Thoracic aorta (tissue), 2 donors: ENCODE measurements at regions not wholly inside any gene's neighbourhood (a gene's known extent, or its start where the extent isn't known, plus 50 kb on each side); places are given as distances from the start of the nearest gene placed in this dataset.

ENCODE experiments used
- ATAC-seq: fragments of 150-250 bp; one replicate; pipeline ENCODE4 v1.8.0; 2017; ENCODE audit warnings: low read depth; ENCODE audit not compliant: insufficient number of reproducible peaks, low FRiP score
- DNase-seq: peaks from one replicate; pipeline ENCODE4 v3.0.0-alpha.2; 2020; ENCODE audit warnings: low spot score
- H3K27ac ChIP-seq, 2 donors: fragments of 200-600 bp; sonication (generic); 1 replicate in 1 of 2; 2 replicates in 1 of 2; pipeline ENCODE4 v1.5.1; 2016; ENCODE audit warnings: mild to moderate bottlenecking in 2 of 2, moderate library complexity in 2 of 2
- H3K27me3 ChIP-seq: fragments of 200-600 bp; sonication (generic); replicated peaks from 2 replicates; pipeline ENCODE4 v1.6.0; 2016; ENCODE audit warnings: mild to moderate bottlenecking; ENCODE audit not compliant: insufficient read depth
- H3K36me3 ChIP-seq: fragments of 200-600 bp; sonication (generic); one replicate; pipeline ENCODE4 v1.5.1; 2016
- H3K4me1 ChIP-seq, 2 donors: fragments of 200-600 bp; sonication (generic); 1 replicate in 1 of 2; 2 replicates in 1 of 2; pipeline versions ENCODE4 v1.5.1 to v1.6.0; 2016; ENCODE audit warnings: low read depth in 2 of 2, mild to moderate bottlenecking in 1 of 2; ENCODE audit not compliant: control insufficient read depth in 1 of 2
- H3K4me3 ChIP-seq: fragments of 200-600 bp; sonication (generic); 2 replicates; pipeline ENCODE4 v1.5.1; 2016; ENCODE audit warnings: mild to moderate bottlenecking
- H3K9me3 ChIP-seq: fragments of 200-600 bp; sonication (generic); 2 replicates; pipeline ENCODE4 v1.5.1; 2016
- CTCF ChIP-seq: fragments of 200-600 bp; sonication (generic); IDR thresholded peaks from one replicate; pipeline ENCODE4 v1.5.1; 2019; ENCODE audit warnings: antibody characterized with exemption

DNA sequence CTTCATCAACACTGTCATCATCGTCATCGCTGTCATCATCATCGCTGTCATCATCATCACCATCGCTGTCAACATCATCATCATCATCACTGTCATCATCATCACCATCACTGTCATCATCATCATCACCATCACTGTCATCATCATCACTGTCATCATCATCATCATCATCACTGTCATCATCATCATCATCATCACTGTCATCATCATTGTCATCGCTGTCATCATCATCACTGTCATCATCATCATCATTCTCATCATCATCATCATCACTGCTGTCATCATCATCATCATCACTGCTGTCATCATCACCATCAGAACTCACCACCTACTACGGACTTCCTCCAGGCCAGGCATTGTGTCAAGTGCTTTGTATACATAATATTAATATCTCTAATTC lies 160.6 kb downstream of the AIPL1 start:
- ATAC-seq: no peak

GRCh38 chr17:6269478-6269877 lies 165.4 kb downstream of the AIPL1 start:
- Histone ChIP-seq H3K9me3 (no peaks in the 10 kb centered on the region), H3K4me1 (no peaks in the 10 kb centered on the region)
- ATAC-seq: no peak

More for the DNA sequence above, 160.6 kb downstream of the AIPL1 start:
- Histone ChIP-seq H3K27ac (no peak overlapping the region), H3K36me3 (no peaks in the 10 kb centered on the region), H3K27me3 (no peaks in the 10 kb centered on the region), H3K4me3 (no peak overlapping the region), H3K4me1 (no peaks in the 10 kb centered on the region), H3K9me3 (no peaks in the 10 kb centered on the region)
- no peak for TF ChIP-seq CTCF
- no peak for DNase-seq

DNA sequence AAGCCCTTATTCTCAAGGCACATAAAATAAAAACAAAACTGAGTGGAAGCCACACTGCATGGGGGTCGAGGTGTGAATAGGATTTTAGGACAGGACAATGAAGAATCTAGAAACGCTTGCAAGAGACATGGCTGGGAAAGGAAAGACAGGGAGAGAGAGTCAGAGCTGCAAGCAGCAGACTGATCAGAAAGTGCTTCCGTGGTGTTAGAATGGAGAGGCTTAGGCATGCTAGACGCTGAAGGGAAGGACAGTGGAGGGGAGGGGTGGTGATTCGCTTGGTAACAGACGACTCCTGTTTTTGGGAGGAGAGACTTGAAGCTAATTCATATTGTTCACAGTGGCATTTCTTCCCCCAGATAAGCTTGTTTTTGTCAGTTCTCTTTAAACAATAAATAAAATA lies 173.5 kb downstream of the AIPL1 start:
- Histone ChIP-seq H3K4me1 (no peaks in the 10 kb centered on the region), H3K9me3 (no peaks in the 10 kb centered on the region), H3K36me3 (no peaks in the 10 kb centered on the region), H3K27ac (no peak overlapping the region), H3K4me3 (no peak overlapping the region), H3K27me3 (no peaks in the 10 kb centered on the region)
- TF ChIP-seq CTCF: no peak
- DNase-seq: no peak
- ATAC-seq: no peak

More at GRCh38 chr17:6269478-6269877, 165.4 kb downstream of the AIPL1 start:
- no peaks in the 10 kb centered on the region for H3K27me3 ChIP-seq
- H3K4me3 ChIP-seq: no peak overlapping the region
- H3K27ac ChIP-seq: no peak overlapping the region
- no peaks in the 10 kb centered on the region for H3K36me3 ChIP-seq
- TF ChIP-seq CTCF: no peak
- no peak for DNase-seq

GRCh38 chr17:6259899-6260298 lies 175.0 kb downstream of the AIPL1 start:
- H3K36me3 ChIP-seq: no peaks in the 10 kb centered on the region
- H3K4me3 ChIP-seq: no peak overlapping the region
- no peak overlapping the region for H3K27ac ChIP-seq
- ATAC-seq (no peak), DNase-seq (no peak)
- no peak for TF ChIP-seq CTCF
- no peaks in the 10 kb centered on the region for H3K9me3 ChIP-seq
- no peaks in the 10 kb centered on the region for H3K27me3 ChIP-seq
- no peaks in the 10 kb centered on the region for H3K4me1 ChIP-seq

DNA sequence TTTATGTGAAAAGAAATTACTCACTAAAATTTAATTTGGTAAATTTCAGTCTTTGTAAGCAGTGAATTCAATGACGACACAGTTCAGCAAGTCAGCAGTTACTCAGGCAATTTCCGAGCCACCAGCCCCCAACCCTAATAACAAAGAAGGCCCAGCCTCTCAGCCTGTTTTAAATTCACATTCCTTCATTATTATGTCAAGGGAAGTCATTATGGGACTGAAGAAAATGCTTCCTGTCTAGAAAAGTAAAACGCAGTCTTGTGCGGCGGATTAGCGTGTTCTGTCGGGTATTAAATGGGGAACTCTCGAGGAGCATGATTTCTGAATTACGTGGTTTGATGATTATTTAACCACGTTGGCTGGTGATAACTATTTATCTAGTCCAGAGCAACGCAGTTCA lies 177.6 kb downstream of the AIPL1 start:
- no peaks in the 10 kb centered on the region for H3K4me1 ChIP-seq
- ATAC-seq (no peak), DNase-seq (no peak)
- H3K36me3 ChIP-seq: no peaks in the 10 kb centered on the region
- no peaks in the 10 kb centered on the region for H3K9me3 ChIP-seq
- no peaks in the 10 kb centered on the region for H3K27me3 ChIP-seq
- no peak overlapping the region for H3K4me3 ChIP-seq
- H3K27ac ChIP-seq: no peak overlapping the region
- no peak for TF ChIP-seq CTCF
